ENCODE measurements at regions not wholly inside any gene's neighbourhood (a gene's known extent, or its start where the extent isn't known, plus 50 kb on each side); places are given as distances from the start of the nearest gene placed in this dataset.

- no peak overlapping the region for H3K4me3 ChIP-seq
- no peaks in the 10 kb centered on the region for H3K27me3 ChIP-seq (replicated peaks in 1 of 2; ENCODE audit: control insufficient read depth in 2 of 2, insufficient read depth in 2 of 2, low read length in 1 of 2)
- POLR2A ChIA-PET, result interaction anchor here (0.5 to 0.7 kb wide), 2 partner anchors 27 to 197 kb away, joined by 3 to 5 read pairs; no protein-coding TSS in a partner anchor
- no peak overlapping the region for H3K4me2 ChIP-seq (ENCODE audit: control insufficient read depth, insufficient read depth)
- H3K9ac ChIP-seq (ENCODE audit: control insufficient read depth, insufficient read depth, low read length), result no peak overlapping the region
- H3K9me3 ChIP-seq (replicated peaks; ENCODE audit: control insufficient read depth, insufficient read depth, low read length), result peaks cover 2% of the 10 kb centered on the region; the same call in 2 of the 3 replicates
- no peak overlapping the region for H3K27ac ChIP-seq (ENCODE audit: control insufficient read depth, insufficient read depth)
- peaks cover 7% of the 10 kb centered on the region for H3K4me1 ChIP-seq (ENCODE audit: control insufficient read depth, insufficient read depth, low read length)
- in situ Hi-C loops (cut with MboI), result no loop called here
- WGBS (ENCODE audit: insufficient coverage, insufficient replicate concordance, low lambda C conversion rate, missing lambda C conversion rate), result 51% methylated on average over 8 of the region's 8 CpGs
- H4K20me1 ChIP-seq (ENCODE audit: control insufficient read depth, insufficient read depth), result no peaks in the 10 kb centered on the region
- TF ChIP-seq STAT1 (conservative IDR thresholded peaks at IDR 0.05), result no peak
- no peak for TF ChIP-seq ESRRA (IDR thresholded peaks at IDR 0.05; ENCODE audit: low read length)
- no peak for TF ChIP-seq IRF3 (IDR thresholded peaks at IDR 0.05)
- no peak for TF ChIP-seq USF2 (IDR thresholded peaks at IDR 0.05; ENCODE audit: borderline replicate concordance, low read depth, low read length)
- no peak for TF ChIP-seq NR2C1 (IDR thresholded peaks at IDR 0.05)
- no peak for TF ChIP-seq CHD2 (IDR thresholded peaks at IDR 0.05; ENCODE audit: borderline replicate concordance, low read depth, low read length)
- TF ChIP-seq SIX5 (IDR thresholded peaks at IDR 0.05; ENCODE audit: low read depth, low read length, severe bottlenecking), result no peak
- TF ChIP-seq TCF12 (IDR thresholded peaks at IDR 0.05; ENCODE audit: low read depth, low read length), result no peak
- TF ChIP-seq PKNOX1 (IDR thresholded peaks at IDR 0.05), result no peak
- TF ChIP-seq IKZF1 (conservative IDR thresholded peaks at IDR 0.05), result no peak
- TF ChIP-seq WRNIP1 (IDR thresholded peaks at IDR 0.05; ENCODE audit: borderline replicate concordance, low read depth, low read length), result no peak
- TF ChIP-seq ZBTB40 (IDR thresholded peaks at IDR 0.05; ENCODE audit: borderline replicate concordance), result no peak
- no peaks in the 10 kb centered on the region for H3K79me2 ChIP-seq (ENCODE audit: control insufficient read depth, insufficient read depth, low read length)
- ATAC-seq, result no peak
- no TSS peak for BruUV-seq (replicated peaks)
- RAD21 ChIA-PET (ENCODE audit: unreplicated experiment), result no interaction called here
- CTCF ChIA-PET, result interaction anchor here (0.6 to 3.1 kb wide), 4 partner anchors 8 to 130 kb away, joined by 3 to 19 read pairs (median 3); no protein-coding TSS in a partner anchor
- H2AFZ ChIP-seq (ENCODE audit: control insufficient read depth, low read depth, low read length), result no peak overlapping the region
- no peaks in the 10 kb centered on the region for H3K36me3 ChIP-seq (ENCODE audit: control insufficient read depth in 2 of 2, insufficient read depth in 2 of 2, low read length in 1 of 2)
- SMC1A ChIA-PET (ENCODE audit: uncharacterized antibody, unreplicated experiment), result no interaction called here
- FAIRE-seq, result no peak
- intact Hi-C loops (cut with micrococcal nuclease; ENCODE audit: unreplicated experiment), result no loop called here
- DNase-seq (ENCODE audit: low read depth, low spot score), result no peak
Measured at GRCh38 chr2:38496927-38497669, 105.6 kb downstream of the HNRNPLL start.
